ENCODE measurements at regions not wholly inside any gene's neighbourhood (a gene's known extent, or its start where the extent isn't known, plus 50 kb on each side); places are given as distances from the start of the nearest gene placed in this dataset.

- Histone ChIP-seq H3K27ac (no peak overlapping the region), H3K36me3 (replicated peaks) (no peaks in the 10 kb centered on the region), H3K27me3 (replicated peaks) (no peaks in the 10 kb centered on the region), H3K4me3 (ENCODE audit: low read depth, low read length) (no peak overlapping the region)
- in situ Hi-C loops (cut with HindIII; ENCODE audit: low pct_ligation_motif_present, low sequenced_read_pairs) = no loop called here
- DNase-seq = no peak
- no peak for TF ChIP-seq CTCF (IDR thresholded peaks at IDR 0.05; ENCODE audit: low read depth, low read length, missing control alignments)
Measured at GRCh38 chr5:124231802-124232201, 514.6 kb downstream of the ZNF608 start.

GRCh38 chr5:124231230-124231629, 515.2 kb downstream of the ZNF608 start:
- Histone ChIP-seq H3K4me3 (ENCODE audit: low read depth, low read length) (no peak overlapping the region), H3K27me3 (replicated peaks) (no peaks in the 10 kb centered on the region), H3K36me3 (replicated peaks) (no peaks in the 10 kb centered on the region), H3K27ac (no peak overlapping the region)
- no peak for TF ChIP-seq CTCF (IDR thresholded peaks at IDR 0.05; ENCODE audit: low read depth, low read length, missing control alignments)
- in situ Hi-C loops (cut with HindIII; ENCODE audit: low pct_ligation_motif_present, low sequenced_read_pairs) = no loop called here
- no peak for DNase-seq

DNA sequence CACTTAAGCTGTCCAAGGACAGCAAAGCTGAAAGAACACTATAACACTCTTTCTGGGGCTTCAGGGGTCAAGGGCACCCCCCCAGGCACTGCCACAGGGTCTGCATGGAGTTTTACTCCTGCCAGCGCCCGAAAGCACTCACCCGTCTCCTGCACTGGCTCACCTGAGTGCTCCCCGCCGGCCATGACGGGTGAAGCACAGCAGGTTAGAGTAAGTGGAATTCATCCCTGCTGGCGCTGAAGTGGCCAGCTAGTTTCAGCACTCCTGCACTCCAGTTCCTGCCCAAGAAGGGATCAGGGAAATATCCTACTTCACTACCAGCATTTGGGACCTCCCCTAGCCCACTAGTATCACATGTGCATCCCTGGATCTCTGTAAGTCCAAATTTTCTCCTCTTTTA, 516.0 kb downstream of the ZNF608 start:
- H3K4me3 ChIP-seq (ENCODE audit: low read depth, low read length) = no peak overlapping the region
- TF ChIP-seq CTCF (IDR thresholded peaks at IDR 0.05; ENCODE audit: low read depth, low read length, missing control alignments) = no peak
- in situ Hi-C loops (cut with HindIII; ENCODE audit: low pct_ligation_motif_present, low sequenced_read_pairs) = no loop called here
- no peaks in the 10 kb centered on the region for H3K36me3 ChIP-seq (replicated peaks)
- no peaks in the 10 kb centered on the region for H3K27me3 ChIP-seq (replicated peaks)
- no peak for DNase-seq
- no peak overlapping the region for H3K27ac ChIP-seq

DNA sequence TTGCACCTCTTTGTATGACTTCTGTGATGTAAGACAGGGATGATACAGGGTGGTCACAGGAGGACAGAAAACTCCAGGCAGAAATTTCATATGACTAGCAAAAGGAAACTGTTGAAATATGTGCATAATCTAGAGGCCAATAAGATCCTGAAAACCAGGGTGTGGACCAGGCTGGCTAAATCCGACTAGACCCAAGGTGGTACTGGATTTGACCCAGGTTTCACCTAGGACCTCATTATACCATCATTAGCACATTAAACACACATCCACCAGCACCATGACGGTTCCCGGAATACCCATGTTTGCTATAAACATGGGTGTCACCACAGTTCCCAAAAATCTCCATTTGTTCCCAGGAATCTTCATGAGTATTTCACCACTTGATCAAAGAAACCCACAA, 517.1 kb downstream of the ZNF608 start:
- no peak for DNase-seq
- no peak overlapping the region for H3K4me3 ChIP-seq (ENCODE audit: low read depth, low read length)
- H3K27ac ChIP-seq = no peak overlapping the region
- no peaks in the 10 kb centered on the region for H3K27me3 ChIP-seq (replicated peaks)
- H3K36me3 ChIP-seq (replicated peaks) = no peaks in the 10 kb centered on the region
- in situ Hi-C loops (cut with HindIII; ENCODE audit: low pct_ligation_motif_present, low sequenced_read_pairs) = no loop called here
- no peak for TF ChIP-seq CTCF (IDR thresholded peaks at IDR 0.05; ENCODE audit: low read depth, low read length, missing control alignments)

GRCh38 chr5:124227914-124228313, 518.5 kb downstream of the ZNF608 start:
- no peak for TF ChIP-seq CTCF (IDR thresholded peaks at IDR 0.05; ENCODE audit: low read depth, low read length, missing control alignments)
- Histone ChIP-seq H3K4me3 (ENCODE audit: low read depth, low read length) (no peak overlapping the region), H3K36me3 (replicated peaks) (no peaks in the 10 kb centered on the region), H3K27ac (no peak overlapping the region), H3K27me3 (replicated peaks) (no peaks in the 10 kb centered on the region)
- no peak for DNase-seq
- in situ Hi-C loops (cut with HindIII; ENCODE audit: low pct_ligation_motif_present, low sequenced_read_pairs) = no loop called here

DNA sequence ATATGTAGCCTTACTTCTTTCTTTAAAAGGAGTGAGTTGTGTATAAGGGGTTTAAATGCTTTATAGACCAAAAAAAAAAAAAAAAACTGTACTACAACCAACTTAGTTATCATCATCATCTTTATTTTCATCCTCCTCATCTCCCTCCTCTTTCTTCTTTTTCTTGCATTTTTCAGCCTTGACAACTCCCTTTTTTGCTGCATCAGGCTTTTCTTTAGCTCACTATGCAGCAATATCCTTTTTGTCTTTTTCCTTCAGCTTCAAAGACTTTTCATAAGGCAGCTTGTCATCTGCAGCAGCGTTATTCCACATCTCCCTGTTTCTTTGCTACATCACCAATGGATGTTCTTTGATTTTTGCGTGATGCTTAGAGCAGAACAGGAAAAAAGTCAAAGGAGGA, 526.0 kb downstream of the ZNF608 start:
- no peaks in the 10 kb centered on the region for H3K27me3 ChIP-seq (replicated peaks)
- no peak for TF ChIP-seq CTCF (IDR thresholded peaks at IDR 0.05; ENCODE audit: low read depth, low read length, missing control alignments)
- H3K36me3 ChIP-seq (replicated peaks) = no peaks in the 10 kb centered on the region
- H3K27ac ChIP-seq = no peak overlapping the region
- no peak overlapping the region for H3K4me3 ChIP-seq (ENCODE audit: low read depth, low read length)
- in situ Hi-C loops (cut with HindIII; ENCODE audit: low pct_ligation_motif_present, low sequenced_read_pairs) = no loop called here
- DNase-seq = no peak
